Spleen (tissue), 7 donors: ENCODE measurements at regions not wholly inside any gene's neighbourhood (a gene's known extent, or its start where the extent isn't known, plus 50 kb on each side); places are given as distances from the start of the nearest gene placed in this dataset.

ENCODE experiments used
- POLR2A ChIP-seq, 3 donors: fragments of 450-650 bp; IDR thresholded peaks; one replicate each; pipeline ENCODE4 v1.5.1; 2017; ENCODE audit warnings: antibody characterized with exemption in 3 of 3, mild to moderate bottlenecking in 1 of 3
- POLR2AphosphoS5 ChIP-seq, 3 donors: sonication (generic); formaldehyde crosslinking; IDR thresholded peaks; one replicate each; pipeline ENCODE4 v1.5.1; 2017; ENCODE audit warnings: antibody characterized with exemption in 3 of 3
- TF ChIP-seq, protein P1 (sequence below), 11 experiments: fragments of 200-600 bp in 7 of 11; fragments of 450-650 bp in 4 of 11; sonication (generic) in 4 of 11; IDR thresholded peaks in 8 of 11; conservative IDR thresholded peaks in 3 of 11; 1 replicate in 7 of 11; 2 replicates in 4 of 11; pipeline versions ENCODE4 v1.4.0 to v1.8.0; 2016 to 2021; ENCODE audit warnings: antibody characterized with exemption in 11 of 11, inconsistent platforms in 4 of 11, mild to moderate bottlenecking in 1 of 11
- donor health status: DM: no; HTN: no; CAD: no; lungs with moderate emphysema.
- donor health status: DM: no; HTN: no; CAD: no.
- donor health status: DM: no; HTN: no; CAD: no.

DNA sequence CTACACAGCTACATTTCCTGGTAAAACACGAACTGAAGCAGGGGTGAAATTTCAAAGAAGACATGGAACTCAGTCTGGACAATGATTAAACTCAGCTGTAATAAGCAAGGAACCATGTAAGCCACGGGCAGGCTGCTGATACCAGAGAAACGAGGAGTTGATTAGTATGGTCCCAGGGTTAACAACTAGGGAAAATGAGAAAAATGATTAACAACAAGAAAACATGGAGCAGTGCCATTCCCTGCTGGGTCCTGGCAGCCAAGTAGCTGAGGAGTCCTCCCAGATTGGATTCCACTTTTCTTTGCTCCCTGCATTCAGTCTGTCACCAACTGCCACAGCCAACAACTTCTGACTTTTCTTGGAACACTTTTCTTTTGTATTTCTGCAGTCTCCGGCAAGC, 517.0 kb upstream of the KLHL29 start:
- no peak for TF ChIP-seq POLR2AphosphoS5 (IDR thresholded peaks at IDR 0.05)
- TF ChIP-seq, protein P1, sequence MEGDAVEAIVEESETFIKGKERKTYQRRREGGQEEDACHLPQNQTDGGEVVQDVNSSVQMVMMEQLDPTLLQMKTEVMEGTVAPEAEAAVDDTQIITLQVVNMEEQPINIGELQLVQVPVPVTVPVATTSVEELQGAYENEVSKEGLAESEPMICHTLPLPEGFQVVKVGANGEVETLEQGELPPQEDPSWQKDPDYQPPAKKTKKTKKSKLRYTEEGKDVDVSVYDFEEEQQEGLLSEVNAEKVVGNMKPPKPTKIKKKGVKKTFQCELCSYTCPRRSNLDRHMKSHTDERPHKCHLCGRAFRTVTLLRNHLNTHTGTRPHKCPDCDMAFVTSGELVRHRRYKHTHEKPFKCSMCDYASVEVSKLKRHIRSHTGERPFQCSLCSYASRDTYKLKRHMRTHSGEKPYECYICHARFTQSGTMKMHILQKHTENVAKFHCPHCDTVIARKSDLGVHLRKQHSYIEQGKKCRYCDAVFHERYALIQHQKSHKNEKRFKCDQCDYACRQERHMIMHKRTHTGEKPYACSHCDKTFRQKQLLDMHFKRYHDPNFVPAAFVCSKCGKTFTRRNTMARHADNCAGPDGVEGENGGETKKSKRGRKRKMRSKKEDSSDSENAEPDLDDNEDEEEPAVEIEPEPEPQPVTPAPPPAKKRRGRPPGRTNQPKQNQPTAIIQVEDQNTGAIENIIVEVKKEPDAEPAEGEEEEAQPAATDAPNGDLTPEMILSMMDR (IDR thresholded peaks at IDR 0.05 in 8 of 11, conservative IDR thresholded peaks at IDR 0.05 in 3 of 11) = no peak
- TF ChIP-seq POLR2A (IDR thresholded peaks at IDR 0.05) = no peak
